Loucy (cell line): ENCODE measurements at regions not wholly inside any gene's neighbourhood (a gene's known extent, or its start where the extent isn't known, plus 50 kb on each side); places are given as distances from the start of the nearest gene placed in this dataset.

Source experiments
- CTCF ChIP-seq: fragments of 200-600 bp; sonication (generic); conservative IDR thresholded peaks from 2 replicates; pipeline ENCODE4 v1.5.1; 2014; ENCODE audit warnings: mild to moderate bottlenecking, antibody characterized with exemption, low read length
- EZH2phosphoT487 ChIP-seq: fragments of 200-600 bp; IDR thresholded peaks from 2 replicates; pipeline ENCODE4 v1.6.1; 2018; ENCODE audit warnings: antibody characterized with exemption, mild to moderate bottlenecking, moderate library complexity, borderline replicate concordance

- TF ChIP-seq CTCF, result no peak
- no peak for TF ChIP-seq EZH2phosphoT487
These were observed 210.7 kb upstream of the GIMD1 start for GRCh38 chr4:106579236-106579635.
